HepG2 (cell line): ENCODE measurements at regions not wholly inside any gene's neighbourhood (a gene's known extent, or its start where the extent isn't known, plus 50 kb on each side); places are given as distances from the start of the nearest gene placed in this dataset.

Experiments used
- ATAC-seq: fragments of 200-7000 bp; cut with Tn5 transposase; 3 replicates; pipeline ENCODE4 v1.9.1; 2020; ENCODE audit warnings: mild to moderate bottlenecking, moderate library complexity
- BruUV-seq: library from RNA; stranded (reverse); fragments of 400-500 nt; replicated peaks from 2 replicates; lab custom pipeline; 2021; lab: Mats Ljungman, UMichigan
- CTCF ChIA-PET: fragments of 300-600 bp; formaldehyde crosslinking; extraction: SDS; loops from one replicate; lab custom pipeline; 2021; ENCODE audit warnings: low total read pairs, inconsistent platforms, low intra/inter-chr PET ratio; lab: Yijun Ruan, JAX
- POLR2A ChIA-PET: fragments of 350-600 bp; sonication (Branson Sonifier 250); formaldehyde crosslinking; loops from one replicate; lab custom pipeline; 2020; ENCODE audit warnings: antibody characterized with exemption, inconsistent platforms; lab: Yijun Ruan, JAX
- DNase-seq: peaks from one replicate; pipeline ENCODE4 v3.0.0-alpha.2; 2015; ENCODE audit warnings: low spot score
- FAIRE-seq: peaks from 3 replicates; lab custom pipeline; 2011; peaks lifted over from hg19 to GRCh38; lab: Jason Lieb, UNC
- H2AFZ ChIP-seq: one replicate; pipeline ENCODE4 v1.6.1; 2011; ENCODE audit warnings: low read length, inconsistent platforms
- H3K27ac ChIP-seq: fragments of 300-600 bp; 3 replicates; pipeline ENCODE4 v1.8.0; 2011; ENCODE audit warnings: mixed run types, mild to moderate bottlenecking, mixed read lengths, low read length, inconsistent platforms; ENCODE audit not compliant: insufficient read depth; ENCODE audit errors: extremely low read length
- H3K27me3 ChIP-seq, 2 experiments: fragments of 200-600 bp in 1 of 2; 2 replicates in 1 of 2; 3 replicates in 1 of 2; pipeline versions ENCODE4 v1.6.0 to v1.8.0; 2011; ENCODE audit warnings: low read length in 2 of 2, mild to moderate bottlenecking in 2 of 2, moderate library complexity in 2 of 2, inconsistent platforms in 1 of 2; ENCODE audit not compliant: insufficient read depth in 2 of 2, control insufficient read depth in 1 of 2
- H3K36me3 ChIP-seq, 2 experiments: fragments of 200-600 bp in 1 of 2; replicated peaks in 1 of 2; 2 replicates in 1 of 2; 3 replicates in 1 of 2; pipeline versions ENCODE4 v1.5.1 to v1.8.0; 2011; ENCODE audit warnings: low read length in 2 of 2, inconsistent platforms in 1 of 2; ENCODE audit not compliant: insufficient read depth in 2 of 2, control insufficient read depth in 1 of 2
- H3K4me1 ChIP-seq: 2 replicates; pipeline ENCODE4 v1.5.1; 2012; ENCODE audit warnings: low read length, inconsistent platforms; ENCODE audit not compliant: insufficient read depth
- H3K4me2 ChIP-seq: 2 replicates; pipeline ENCODE4 v1.6.0; 2011; ENCODE audit warnings: low read depth, low read length, inconsistent platforms
- H3K4me3 ChIP-seq, 3 experiments: fragments of 200-600 bp in 1 of 3; sonication (generic), shearing (Covaris generic) in 1 of 3; replicated peaks in 1 of 3; 2 replicates each; pipeline ENCODE4 v1.5.1; 2011 to 2016; ENCODE audit warnings: low read length in 3 of 3, inconsistent platforms in 2 of 3, low read depth in 2 of 3, mild to moderate bottlenecking in 2 of 3, control low read depth in 1 of 3, mixed read lengths in 1 of 3; ENCODE audit not compliant: insufficient read depth in 1 of 3
- H3K79me2 ChIP-seq: one replicate; pipeline ENCODE4 v1.6.1; 2011; ENCODE audit warnings: low read length, inconsistent platforms; ENCODE audit not compliant: insufficient read depth
- H3K9ac ChIP-seq: 2 replicates; pipeline ENCODE4 v1.6.0; 2011; ENCODE audit warnings: mild to moderate bottlenecking, low read depth, low read length, inconsistent platforms; ENCODE audit not compliant: insufficient read depth
- H3K9me3 ChIP-seq: 2 replicates; pipeline ENCODE4 v1.5.1; 2012; ENCODE audit warnings: mild to moderate bottlenecking, low read length
- H4K20me1 ChIP-seq: 2 replicates; pipeline ENCODE4 v1.6.0; 2011; ENCODE audit warnings: inconsistent platforms, mild to moderate bottlenecking, low read length, moderate library complexity; ENCODE audit not compliant: insufficient read depth
- ATM ChIP-seq: fragments of 450-650 bp; IDR thresholded peaks from 2 replicates; pipeline ENCODE4 v1.7.1; 2017; ENCODE audit warnings: mild to moderate bottlenecking, borderline replicate concordance
- CENPBD1 ChIP-seq: sonication (generic); formaldehyde crosslinking; IDR thresholded peaks from 2 replicates; pipeline ENCODE4 v1.8.0; 2022; ENCODE audit warnings: missing genetic modification reagents, low read depth, mild to moderate bottlenecking, borderline replicate concordance
- KAT7 ChIP-seq: IDR thresholded peaks from 2 replicates; pipeline ENCODE4 v1.6.1; 2018; ENCODE audit warnings: borderline replicate concordance, missing compliant biosample characterization
- KMT2A ChIP-seq: sonication (generic); formaldehyde crosslinking; IDR thresholded peaks from 2 replicates; pipeline ENCODE4 v1.4.0; 2020; ENCODE audit warnings: missing genetic modification reagents
- NFATC3 ChIP-seq: sonication (generic); formaldehyde crosslinking; IDR thresholded peaks from 2 replicates; pipeline ENCODE4 v1.5.1; 2020; ENCODE audit warnings: mild to moderate bottlenecking, missing genetic modification reagents
- NFIB ChIP-seq: sonication (generic); formaldehyde crosslinking; IDR thresholded peaks from 2 replicates; pipeline ENCODE4 v1.9.0; 2021; ENCODE audit warnings: missing genetic modification reagents, mild to moderate bottlenecking, borderline replicate concordance
- RARG ChIP-seq: sonication (generic); formaldehyde crosslinking; IDR thresholded peaks from 2 replicates; pipeline ENCODE4 v1.4.0; 2020; ENCODE audit warnings: low read depth, mild to moderate bottlenecking, missing genetic modification reagents
- REST ChIP-seq, 2 experiments: IDR thresholded peaks; 2 replicates each; pipeline ENCODE4 v1.6.1; 2011 to 2012; ENCODE audit warnings: low read length in 2 of 2, borderline replicate concordance in 1 of 2, low read depth in 1 of 2, mild to moderate bottlenecking in 1 of 2, moderate library complexity in 1 of 2
- SOX13 ChIP-seq, 3 experiments: fragments of 450-650 bp in 1 of 3; sonication (generic) in 1 of 3; formaldehyde crosslinking in 1 of 3; IDR thresholded peaks in 2 of 3; conservative IDR thresholded peaks in 1 of 3; 2 replicates each; pipeline versions ENCODE4 v1.5.0 to v1.6.1; 2016 to 2020; ENCODE audit warnings: antibody characterized with exemption in 1 of 3, mild to moderate bottlenecking in 1 of 3, missing compliant biosample characterization in 1 of 3, missing genetic modification reagents in 1 of 3, moderate library complexity in 1 of 3
- THAP8 ChIP-seq: sonication (generic); formaldehyde crosslinking; IDR thresholded peaks from 2 replicates; pipeline ENCODE4 v1.5.1; 2020; ENCODE audit warnings: missing genetic modification reagents, mild to moderate bottlenecking, borderline replicate concordance
- ZNF563 ChIP-seq: sonication (generic); formaldehyde crosslinking; IDR thresholded peaks from 2 replicates; pipeline ENCODE4 v1.8.0; 2022; ENCODE audit warnings: mild to moderate bottlenecking, moderate library complexity, missing genetic modification reagents
- ZSCAN9 ChIP-seq: IDR thresholded peaks from 2 replicates; pipeline ENCODE4 v1.6.1; 2016; ENCODE audit warnings: borderline replicate concordance
- WGBS: methylation state at CpG from one replicate; pipeline ENCODE4 v1.1.6; 2017; ENCODE audit warnings: low lambda C conversion rate; 5-methylcytosine and 5-hydroxymethylcytosine counted together
- in situ Hi-C: cut with HindIII; loops from 2 replicates; pipeline ENCODE4 v1.10.0; 2017; ENCODE audit warnings: low pct_unique_long_range_greater_than_20kb; ENCODE audit not compliant: extremely low pct_ligation_motif_present
- intact Hi-C: fragments of 100-400 bp; cut with micrococcal nuclease; formaldehyde crosslinking; loops from one replicate; pipeline ENCODE4 v1.10.0; 2022; ENCODE audit not compliant: unreplicated experiment
- TF ChIP-seq, protein P1 (sequence below): sonication (generic); formaldehyde crosslinking; IDR thresholded peaks from 2 replicates; pipeline ENCODE4 v1.4.0; 2020; ENCODE audit warnings: mild to moderate bottlenecking, missing genetic modification reagents
- TF ChIP-seq, protein P2 (sequence below): sonication (generic); formaldehyde crosslinking; IDR thresholded peaks from 2 replicates; pipeline ENCODE4 v1.8.0; 2022; ENCODE audit warnings: missing genetic modification reagents, mild to moderate bottlenecking, moderate library complexity, borderline replicate concordance

DNA sequence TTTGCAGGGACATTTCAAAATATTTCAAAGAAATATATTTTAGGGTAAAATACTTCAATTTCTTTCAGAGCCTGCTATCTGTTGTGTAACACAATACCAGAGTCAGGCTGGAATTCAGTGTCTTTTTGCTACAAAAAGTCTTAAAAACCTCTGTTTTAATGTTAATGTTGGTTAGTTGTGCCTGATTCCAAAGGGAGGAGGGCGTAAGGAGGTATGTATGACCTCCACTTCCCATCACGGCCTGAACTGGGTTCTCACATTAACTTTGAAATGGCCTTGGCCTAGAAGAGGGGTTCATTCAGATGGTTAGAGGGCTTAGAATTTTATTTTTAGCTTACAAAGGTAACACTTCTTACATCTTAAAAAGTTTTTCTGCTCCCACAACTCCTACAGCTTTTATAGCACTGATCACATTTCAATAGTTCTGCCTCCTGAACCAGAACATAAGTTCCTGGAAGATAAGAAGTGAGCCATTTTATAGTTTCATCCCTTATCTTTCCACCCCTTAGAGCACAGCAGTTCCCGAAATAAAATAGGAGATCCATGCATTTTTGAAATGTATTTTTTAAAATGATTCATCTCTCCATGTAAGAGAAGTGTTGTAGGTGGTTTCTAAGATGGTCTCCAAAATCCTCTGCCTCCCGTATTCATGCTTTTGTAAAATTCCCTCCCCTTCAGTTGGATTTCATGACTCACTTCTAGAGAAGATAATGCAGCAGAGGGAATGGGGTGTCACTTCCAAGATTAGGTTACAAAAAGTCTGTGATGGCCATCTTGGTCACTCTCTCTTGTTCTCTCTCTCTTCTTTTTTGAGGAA, 543.1 kb upstream of the NECTIN3 start (continued):
- no peak for TF ChIP-seq ATM

- DNase-seq (no peak), FAIRE-seq (no peak), ATAC-seq (no peak)
- ChIA-PET CTCF (no interaction called here), POLR2A (no interaction called here)
- Histone ChIP-seq H3K27ac (no peak overlapping the region), H3K9me3 (no peaks in the 10 kb centered on the region), H2AFZ (no peak overlapping the region), H3K27me3 (no peaks in the 10 kb centered on the region), H4K20me1 (no peaks in the 10 kb centered on the region), H3K9ac (no peak overlapping the region), H3K4me2 (no peak overlapping the region), H3K36me3 (no peaks in the 10 kb centered on the region), H3K4me1 (0 out of 2 replicates have a peak, but pooled peaks cover 5% of the 10 kb centered on the region), H3K79me2 (no peaks in the 10 kb centered on the region), H3K4me3 (no peak overlapping the region)
- intact Hi-C loops (no loop called here), in situ Hi-C loops (no loop called here)
- no TSS peak for BruUV-seq
- WGBS = 65% methylated on average over 2 of the region's 2 CpGs
- no peak for TF ChIP-seq KAT7
- TF ChIP-seq SOX13 (IDR thresholded peaks at IDR 0.05) = no peak
- no peak for TF ChIP-seq SOX13 (CRISPR knock-in tag; conservative IDR thresholded peaks at IDR 0.05 in 1 of 2, IDR thresholded peaks at IDR 0.05 in 1 of 2)
- TF ChIP-seq THAP8 (CRISPR knock-in tag) = no peak
- no peak for TF ChIP-seq REST (IDR thresholded peaks at IDR 0.05; ENCODE audit: borderline replicate concordance in 1 of 2, low read depth in 1 of 2, low read length in 2 of 2)
- TF ChIP-seq RARG = no peak
- no peak for TF ChIP-seq CENPBD1 (CRISPR knock-in tag)
- no peak for TF ChIP-seq NFATC3 (CRISPR knock-in tag)
- TF ChIP-seq ZSCAN9 (CRISPR knock-in tag) = no peak
- TF ChIP-seq, protein P1, sequence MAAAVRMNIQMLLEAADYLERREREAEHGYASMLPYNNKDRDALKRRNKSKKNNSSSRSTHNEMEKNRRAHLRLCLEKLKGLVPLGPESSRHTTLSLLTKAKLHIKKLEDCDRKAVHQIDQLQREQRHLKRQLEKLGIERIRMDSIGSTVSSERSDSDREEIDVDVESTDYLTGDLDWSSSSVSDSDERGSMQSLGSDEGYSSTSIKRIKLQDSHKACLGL (CRISPR knock-in tag) = no peak
- no peak for TF ChIP-seq NFIB (CRISPR knock-in tag)
- TF ChIP-seq ZNF563 (CRISPR knock-in tag) = no peak
- TF ChIP-seq, protein P2, sequence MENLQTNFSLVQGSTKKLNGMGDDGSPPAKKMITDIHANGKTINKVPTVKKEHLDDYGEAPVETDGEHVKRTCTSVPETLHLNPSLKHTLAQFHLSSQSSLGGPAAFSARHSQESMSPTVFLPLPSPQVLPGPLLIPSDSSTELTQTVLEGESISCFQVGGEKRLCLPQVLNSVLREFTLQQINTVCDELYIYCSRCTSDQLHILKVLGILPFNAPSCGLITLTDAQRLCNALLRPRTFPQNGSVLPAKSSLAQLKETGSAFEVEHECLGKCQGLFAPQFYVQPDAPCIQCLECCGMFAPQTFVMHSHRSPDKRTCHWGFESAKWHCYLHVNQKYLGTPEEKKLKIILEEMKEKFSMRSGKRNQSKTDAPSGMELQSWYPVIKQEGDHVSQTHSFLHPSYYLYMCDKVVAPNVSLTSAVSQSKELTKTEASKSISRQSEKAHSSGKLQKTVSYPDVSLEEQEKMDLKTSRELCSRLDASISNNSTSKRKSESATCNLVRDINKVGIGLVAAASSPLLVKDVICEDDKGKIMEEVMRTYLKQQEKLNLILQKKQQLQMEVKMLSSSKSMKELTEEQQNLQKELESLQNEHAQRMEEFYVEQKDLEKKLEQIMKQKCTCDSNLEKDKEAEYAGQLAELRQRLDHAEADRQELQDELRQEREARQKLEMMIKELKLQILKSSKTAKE (CRISPR knock-in tag) = no peak
- TF ChIP-seq KMT2A (CRISPR knock-in tag) = no peak
These were observed 540.7 kb upstream of the NECTIN3 start for GRCh38 chr3:110530902-110531301.
